Thyroid gland (tissue), 4 donors: ENCODE measurements at regions not wholly inside any gene's neighbourhood (a gene's known extent, or its start where the extent isn't known, plus 50 kb on each side); places are given as distances from the start of the nearest gene placed in this dataset.

Experiments used
- POLR2A ChIP-seq, 2 donors: fragments of 450-650 bp; IDR thresholded peaks; one replicate each; pipeline ENCODE4 v1.6.1; 2017; ENCODE audit warnings: antibody characterized with exemption in 2 of 2, mild to moderate bottlenecking in 2 of 2, moderate library complexity in 1 of 2
- TF ChIP-seq, protein P1 (sequence below), 6 experiments: fragments of 200-600 bp in 3 of 6; fragments of 450-650 bp in 3 of 6; sonication (generic) in 3 of 6; IDR thresholded peaks; one replicate each; pipeline ENCODE4 v1.5.1; 2016 to 2019; ENCODE audit warnings: antibody characterized with exemption in 6 of 6, mild to moderate bottlenecking in 2 of 6, inconsistent platforms in 1 of 6, moderate library complexity in 1 of 6

DNA sequence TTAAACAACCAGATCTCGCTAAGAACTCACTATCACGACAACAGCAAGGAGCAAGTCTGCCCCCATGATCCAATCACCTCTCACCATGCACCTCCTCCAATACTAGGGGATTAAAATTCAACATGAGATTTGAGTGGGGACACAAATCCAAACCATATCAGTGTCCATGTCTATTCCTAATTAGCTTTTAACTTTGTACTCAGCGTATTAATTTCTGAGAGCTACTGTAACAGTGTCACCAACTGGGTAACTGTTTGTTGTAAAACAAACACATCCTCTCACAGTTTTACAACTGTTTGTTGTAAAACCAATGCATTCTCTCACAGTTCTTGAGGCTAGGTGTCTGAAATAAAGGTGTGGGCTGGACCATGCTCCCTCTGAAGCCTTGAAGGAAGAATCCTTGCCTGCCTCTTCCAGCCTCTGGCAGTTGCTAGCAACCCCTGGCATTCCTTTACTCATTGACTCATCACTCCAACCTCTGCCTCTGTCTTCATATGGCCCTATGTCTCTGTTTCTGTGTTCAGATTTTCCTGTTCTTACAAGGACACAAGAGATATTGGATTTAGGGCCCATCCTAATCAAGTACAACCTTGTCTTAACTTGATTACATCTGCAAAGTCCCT is 121.2 kb downstream of the LTN1 start:
- TF ChIP-seq, protein P1, sequence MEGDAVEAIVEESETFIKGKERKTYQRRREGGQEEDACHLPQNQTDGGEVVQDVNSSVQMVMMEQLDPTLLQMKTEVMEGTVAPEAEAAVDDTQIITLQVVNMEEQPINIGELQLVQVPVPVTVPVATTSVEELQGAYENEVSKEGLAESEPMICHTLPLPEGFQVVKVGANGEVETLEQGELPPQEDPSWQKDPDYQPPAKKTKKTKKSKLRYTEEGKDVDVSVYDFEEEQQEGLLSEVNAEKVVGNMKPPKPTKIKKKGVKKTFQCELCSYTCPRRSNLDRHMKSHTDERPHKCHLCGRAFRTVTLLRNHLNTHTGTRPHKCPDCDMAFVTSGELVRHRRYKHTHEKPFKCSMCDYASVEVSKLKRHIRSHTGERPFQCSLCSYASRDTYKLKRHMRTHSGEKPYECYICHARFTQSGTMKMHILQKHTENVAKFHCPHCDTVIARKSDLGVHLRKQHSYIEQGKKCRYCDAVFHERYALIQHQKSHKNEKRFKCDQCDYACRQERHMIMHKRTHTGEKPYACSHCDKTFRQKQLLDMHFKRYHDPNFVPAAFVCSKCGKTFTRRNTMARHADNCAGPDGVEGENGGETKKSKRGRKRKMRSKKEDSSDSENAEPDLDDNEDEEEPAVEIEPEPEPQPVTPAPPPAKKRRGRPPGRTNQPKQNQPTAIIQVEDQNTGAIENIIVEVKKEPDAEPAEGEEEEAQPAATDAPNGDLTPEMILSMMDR (IDR thresholded peaks at IDR 0.05), result no peak
- no peak for TF ChIP-seq POLR2A (IDR thresholded peaks at IDR 0.05)
